Progenitor cell of endocrine pancreas (in vitro differentiated cells): ENCODE measurements at regions not wholly inside any gene's neighbourhood (a gene's known extent, or its start where the extent isn't known, plus 50 kb on each side); places are given as distances from the start of the nearest gene placed in this dataset.

Source experiments
- DNase-seq: peaks from one replicate; pipeline ENCODE4 v3.0.0; 2021; ENCODE audit warnings: low spot score; ENCODE audit not compliant: unreplicated experiment
- H3K27ac Mint-ChIP-seq: 2 replicates; pipeline ENCODE4 v1.8.0; 2021; ENCODE audit warnings: mild to moderate bottlenecking, moderate library complexity, mixed read lengths
- H3K27me3 Mint-ChIP-seq: 2 replicates; pipeline ENCODE4 v1.8.0; 2021; ENCODE audit warnings: mixed read lengths
- H3K36me3 Mint-ChIP-seq: 2 replicates; pipeline ENCODE4 v1.8.0; 2022; ENCODE audit warnings: mixed read lengths; ENCODE audit not compliant: insufficient read depth
- H3K4me1 Mint-ChIP-seq: 2 replicates; pipeline ENCODE4 v1.8.0; 2021; ENCODE audit warnings: low read depth, mixed read lengths
- H3K4me3 Mint-ChIP-seq: 2 replicates; pipeline ENCODE4 v1.8.0; 2021; ENCODE audit warnings: low read depth, mild to moderate bottlenecking, moderate library complexity, mixed read lengths
- H3K9me3 Mint-ChIP-seq: 2 replicates; pipeline ENCODE4 v1.8.0; 2021; ENCODE audit warnings: low read depth, mixed read lengths
- TF ChIP-seq, protein P1 (sequence below): fragments of 200-600 bp; sonication (generic); IDR thresholded peaks from one replicate; pipeline ENCODE4 v1.5.0; 2021; ENCODE audit warnings: antibody characterized with exemption, mild to moderate bottlenecking; ENCODE audit not compliant: unreplicated experiment

DNA sequence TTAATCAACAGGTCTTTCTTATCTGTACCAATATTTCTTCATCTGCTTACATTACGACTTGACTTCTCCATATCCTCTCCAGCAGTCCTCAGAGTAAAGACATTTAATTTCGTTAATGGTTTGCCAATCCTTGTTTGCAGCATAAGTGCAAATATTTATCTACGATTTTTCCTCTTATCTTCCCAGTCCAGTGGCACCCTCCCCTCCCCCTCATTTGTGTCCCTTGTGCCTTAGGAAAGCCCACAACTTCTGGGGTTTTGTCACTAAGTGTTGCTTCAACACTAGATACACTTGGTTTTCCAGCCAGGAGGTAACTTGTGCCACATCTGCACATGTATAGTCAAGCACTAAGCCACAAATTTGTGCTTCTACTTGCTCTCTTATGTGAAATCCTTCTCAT is 327.2 kb downstream of the CBLN4 start:
- no peak for DNase-seq
- peaks cover 11% of the 10 kb centered on the region for H3K27me3 Mint-ChIP-seq
- no peak overlapping the region for H3K27ac Mint-ChIP-seq
- H3K9me3 Mint-ChIP-seq: no peaks in the 10 kb centered on the region
- peaks cover 27% of the 10 kb centered on the region for H3K4me1 Mint-ChIP-seq
- no peak overlapping the region for H3K4me3 Mint-ChIP-seq
- no peaks in the 10 kb centered on the region for H3K36me3 Mint-ChIP-seq
- TF ChIP-seq, protein P1, sequence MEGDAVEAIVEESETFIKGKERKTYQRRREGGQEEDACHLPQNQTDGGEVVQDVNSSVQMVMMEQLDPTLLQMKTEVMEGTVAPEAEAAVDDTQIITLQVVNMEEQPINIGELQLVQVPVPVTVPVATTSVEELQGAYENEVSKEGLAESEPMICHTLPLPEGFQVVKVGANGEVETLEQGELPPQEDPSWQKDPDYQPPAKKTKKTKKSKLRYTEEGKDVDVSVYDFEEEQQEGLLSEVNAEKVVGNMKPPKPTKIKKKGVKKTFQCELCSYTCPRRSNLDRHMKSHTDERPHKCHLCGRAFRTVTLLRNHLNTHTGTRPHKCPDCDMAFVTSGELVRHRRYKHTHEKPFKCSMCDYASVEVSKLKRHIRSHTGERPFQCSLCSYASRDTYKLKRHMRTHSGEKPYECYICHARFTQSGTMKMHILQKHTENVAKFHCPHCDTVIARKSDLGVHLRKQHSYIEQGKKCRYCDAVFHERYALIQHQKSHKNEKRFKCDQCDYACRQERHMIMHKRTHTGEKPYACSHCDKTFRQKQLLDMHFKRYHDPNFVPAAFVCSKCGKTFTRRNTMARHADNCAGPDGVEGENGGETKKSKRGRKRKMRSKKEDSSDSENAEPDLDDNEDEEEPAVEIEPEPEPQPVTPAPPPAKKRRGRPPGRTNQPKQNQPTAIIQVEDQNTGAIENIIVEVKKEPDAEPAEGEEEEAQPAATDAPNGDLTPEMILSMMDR: no peak

DNA sequence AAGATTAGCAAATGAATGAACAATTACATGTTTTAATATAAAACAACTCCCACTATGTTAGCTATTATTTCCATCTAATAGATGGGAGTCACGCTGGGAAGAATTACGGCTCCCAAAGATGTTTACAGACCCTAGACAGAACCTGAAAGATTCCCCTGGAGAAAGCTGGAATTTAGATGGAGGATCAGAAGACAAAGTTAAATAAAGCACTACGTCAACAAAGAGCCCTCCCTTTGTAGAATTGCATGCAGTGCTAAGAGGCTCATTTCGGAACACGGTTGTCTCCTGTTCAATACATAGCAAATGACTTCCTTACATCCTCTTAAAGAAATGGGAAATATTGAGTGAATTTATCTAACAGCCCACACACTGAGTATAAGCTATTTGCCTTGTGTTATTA is 328.3 kb downstream of the CBLN4 start:
- TF ChIP-seq, protein P1: no peak
- Mint-ChIP-seq H3K27me3 (peaks cover 10% of the 10 kb centered on the region), H3K9me3 (no peaks in the 10 kb centered on the region), H3K36me3 (no peaks in the 10 kb centered on the region), H3K4me1 (peaks cover 27% of the 10 kb centered on the region), H3K4me3 (no peak overlapping the region), H3K27ac (no peak overlapping the region)
- DNase-seq: no peak

DNA sequence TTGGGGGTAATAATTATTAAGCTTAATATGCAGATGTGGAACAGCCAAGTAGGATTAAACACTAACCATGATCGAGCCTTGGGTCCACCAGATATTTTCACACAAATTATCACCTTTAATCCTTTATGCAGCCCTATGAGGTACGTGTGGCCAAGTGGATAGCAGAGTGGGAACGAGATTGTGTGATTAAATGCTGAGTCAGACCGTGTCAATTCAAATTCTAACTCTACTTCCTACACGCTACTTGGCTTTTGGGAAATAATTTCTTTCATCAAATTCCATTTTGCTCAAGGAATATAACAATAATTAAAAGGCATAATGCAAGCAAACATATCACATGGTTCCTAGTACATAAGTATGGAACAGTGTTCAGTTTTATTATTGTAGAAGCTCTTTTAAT is 329.2 kb downstream of the CBLN4 start:
- TF ChIP-seq, protein P1: no peak
- DNase-seq: no peak
- H3K4me3 Mint-ChIP-seq: no peak overlapping the region
- H3K9me3 Mint-ChIP-seq: no peaks in the 10 kb centered on the region
- peaks cover 17% of the 10 kb centered on the region for H3K27me3 Mint-ChIP-seq
- H3K27ac Mint-ChIP-seq: no peak overlapping the region
- H3K36me3 Mint-ChIP-seq: no peaks in the 10 kb centered on the region
- H3K4me1 Mint-ChIP-seq: peaks cover 27% of the 10 kb centered on the region

DNA sequence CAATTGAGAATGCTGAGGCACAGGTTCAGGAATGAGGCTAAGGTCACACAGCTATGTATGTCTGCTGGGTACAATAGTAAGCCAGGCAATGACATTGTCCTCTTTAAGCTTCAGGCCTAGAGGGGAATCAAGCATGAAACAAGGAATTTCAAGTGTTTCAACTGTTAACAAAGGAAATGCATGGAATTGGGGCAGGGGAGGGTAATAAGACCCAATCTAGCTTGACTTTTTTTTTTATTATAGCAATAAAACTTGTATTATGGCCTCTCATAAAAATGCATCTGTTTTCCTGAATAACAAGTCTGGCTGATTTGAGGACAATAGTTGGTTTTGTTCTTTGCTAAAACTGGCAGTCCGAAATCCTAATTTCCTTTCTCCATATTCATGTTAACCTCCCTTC is 336.7 kb downstream of the CBLN4 start:
- no peaks in the 10 kb centered on the region for H3K9me3 Mint-ChIP-seq
- H3K4me3 Mint-ChIP-seq: no peak overlapping the region
- H3K27me3 Mint-ChIP-seq: peaks cover 41% of the 10 kb centered on the region
- H3K4me1 Mint-ChIP-seq: peaks cover 9% of the 10 kb centered on the region
- DNase-seq: no peak
- TF ChIP-seq, protein P1: no peak
- H3K27ac Mint-ChIP-seq: no peak overlapping the region
- H3K36me3 Mint-ChIP-seq: no peaks in the 10 kb centered on the region

DNA sequence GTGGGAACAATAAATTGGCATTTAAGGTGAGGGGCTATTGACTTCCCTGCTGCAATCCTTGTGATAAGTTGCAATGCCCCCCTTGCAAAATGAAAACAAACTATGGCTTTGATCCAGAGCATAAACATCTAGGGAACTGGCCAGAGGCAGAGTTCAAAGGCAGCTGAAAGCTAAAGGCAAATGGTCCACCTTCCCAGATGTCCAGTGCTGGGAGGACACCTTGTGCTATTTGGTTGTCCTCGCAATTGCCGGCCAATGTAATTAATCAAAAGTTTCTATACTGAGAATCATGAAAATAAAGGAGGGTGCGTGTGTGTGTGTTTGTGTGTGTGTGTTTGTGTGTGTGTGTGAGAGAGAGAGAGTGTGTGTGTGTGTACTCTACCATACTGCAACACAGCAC is 337.4 kb downstream of the CBLN4 start:
- no peak for DNase-seq
- Mint-ChIP-seq H3K36me3 (no peaks in the 10 kb centered on the region), H3K9me3 (no peaks in the 10 kb centered on the region), H3K4me3 (no peak overlapping the region), H3K27ac (no peak overlapping the region), H3K27me3 (peaks cover 41% of the 10 kb centered on the region), H3K4me1 (peaks cover 9% of the 10 kb centered on the region)
- TF ChIP-seq, protein P1: no peak
